Lung (tissue), 11 donors: ENCODE measurements at regions not wholly inside any gene's neighbourhood (a gene's known extent, or its start where the extent isn't known, plus 50 kb on each side); places are given as distances from the start of the nearest gene placed in this dataset.
A peak's percentile ranks its signal among the peaks of the same experiment; 100 is the strongest.

ENCODE experiments used
- ATAC-seq: fragments of 200-7000 bp; cut with Tn5 transposase; one replicate; pipeline ENCODE4 v1.9.1; 2020; ENCODE audit warnings: moderate number of reproducible peaks; ENCODE audit not compliant: insufficient read depth, low FRiP score
- DNase-seq, 3 donors: peaks; one replicate each; pipeline ENCODE4 v3.0.0-alpha.2; 2013 to 2017
- H3K27ac ChIP-seq, 2 donors: one replicate each; pipeline ENCODE4 v1.5.1; 2013; ENCODE audit warnings: mild to moderate bottlenecking in 2 of 2, moderate library complexity in 2 of 2, control low read depth in 1 of 2, inconsistent platforms in 1 of 2, low read depth in 1 of 2, low read length in 1 of 2
- H3K27me3 ChIP-seq, 3 donors: one replicate each; pipeline ENCODE4 v1.5.1; 2013; ENCODE audit warnings: low read length in 2 of 3; ENCODE audit not compliant: control insufficient read depth in 3 of 3, insufficient read depth in 3 of 3
- H3K36me3 ChIP-seq, 4 donors: one replicate each; pipeline ENCODE4 v1.5.1; 2013; ENCODE audit warnings: low read length in 4 of 4, mild to moderate bottlenecking in 1 of 4, moderate library complexity in 1 of 4; ENCODE audit not compliant: control insufficient read depth in 4 of 4, insufficient read depth in 4 of 4
- H3K4me1 ChIP-seq, 5 donors: one replicate each; pipeline ENCODE4 v1.5.1; 2013; ENCODE audit warnings: low read length in 5 of 5, mild to moderate bottlenecking in 2 of 5, moderate library complexity in 1 of 5; ENCODE audit not compliant: control insufficient read depth in 5 of 5, insufficient read depth in 5 of 5
- H3K4me3 ChIP-seq: one replicate; pipeline ENCODE4 v1.5.1; 2013; ENCODE audit warnings: mild to moderate bottlenecking, control low read depth, moderate library complexity
- H3K9ac ChIP-seq, 2 donors: one replicate each; pipeline ENCODE4 v1.5.1; 2013; ENCODE audit warnings: low read length in 2 of 2, control low read depth in 1 of 2; ENCODE audit not compliant: insufficient read depth in 1 of 2
- H3K9me3 ChIP-seq, 4 donors: one replicate each; pipeline ENCODE4 v1.5.1; 2013; ENCODE audit warnings: low read length in 3 of 4, mild to moderate bottlenecking in 1 of 4, moderate library complexity in 1 of 4; ENCODE audit not compliant: control insufficient read depth in 4 of 4, insufficient read depth in 3 of 4
- WGBS, 2 donors: extraction: QIAGEN DNeasy Blood & Tissue Kit; methylation state at CpG; one replicate each; pipeline ENCODE4 v1.1.7; 2013; 5-methylcytosine and 5-hydroxymethylcytosine counted together
- TF ChIP-seq, protein P1 (sequence below): IDR thresholded peaks from 2 replicates; pipeline ENCODE4 v1.5.1; 2012; ENCODE audit warnings: mild to moderate bottlenecking; ENCODE audit errors: control extremely low read depth, extremely low read depth
- donor health status: control.
- donor health status: control.
- donor health status: Bipolar disorder and iron deficiency.
- donor health status: healthy.
- donor health status: DM: yes; HTN: yes; CAD: no.

DNA sequence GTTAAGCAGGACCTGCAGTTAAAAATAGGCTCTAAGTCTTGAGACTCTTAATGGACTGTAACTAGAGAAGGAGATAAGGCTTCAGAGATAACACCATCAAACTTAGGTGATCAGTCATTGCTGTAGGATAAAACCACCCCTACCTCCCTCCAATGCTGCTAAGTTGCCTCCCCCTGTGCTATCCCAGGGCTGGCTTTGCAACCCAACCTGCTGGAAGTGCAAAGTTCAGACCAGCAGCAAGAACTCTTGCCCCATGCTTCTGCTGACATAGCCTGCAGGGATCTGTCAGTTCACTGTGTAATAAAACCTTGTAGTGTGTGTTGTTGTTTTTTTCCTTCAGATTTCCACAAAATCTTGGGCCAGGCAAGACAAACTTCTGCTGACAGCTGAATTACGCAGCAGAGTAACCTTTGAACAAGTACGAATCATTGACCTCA lies 57.4 kb upstream of the EPB41L3 start:
- TF ChIP-seq, protein P1, sequence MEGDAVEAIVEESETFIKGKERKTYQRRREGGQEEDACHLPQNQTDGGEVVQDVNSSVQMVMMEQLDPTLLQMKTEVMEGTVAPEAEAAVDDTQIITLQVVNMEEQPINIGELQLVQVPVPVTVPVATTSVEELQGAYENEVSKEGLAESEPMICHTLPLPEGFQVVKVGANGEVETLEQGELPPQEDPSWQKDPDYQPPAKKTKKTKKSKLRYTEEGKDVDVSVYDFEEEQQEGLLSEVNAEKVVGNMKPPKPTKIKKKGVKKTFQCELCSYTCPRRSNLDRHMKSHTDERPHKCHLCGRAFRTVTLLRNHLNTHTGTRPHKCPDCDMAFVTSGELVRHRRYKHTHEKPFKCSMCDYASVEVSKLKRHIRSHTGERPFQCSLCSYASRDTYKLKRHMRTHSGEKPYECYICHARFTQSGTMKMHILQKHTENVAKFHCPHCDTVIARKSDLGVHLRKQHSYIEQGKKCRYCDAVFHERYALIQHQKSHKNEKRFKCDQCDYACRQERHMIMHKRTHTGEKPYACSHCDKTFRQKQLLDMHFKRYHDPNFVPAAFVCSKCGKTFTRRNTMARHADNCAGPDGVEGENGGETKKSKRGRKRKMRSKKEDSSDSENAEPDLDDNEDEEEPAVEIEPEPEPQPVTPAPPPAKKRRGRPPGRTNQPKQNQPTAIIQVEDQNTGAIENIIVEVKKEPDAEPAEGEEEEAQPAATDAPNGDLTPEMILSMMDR: no peak
- H3K27ac ChIP-seq: no peak overlapping the region

DNA sequence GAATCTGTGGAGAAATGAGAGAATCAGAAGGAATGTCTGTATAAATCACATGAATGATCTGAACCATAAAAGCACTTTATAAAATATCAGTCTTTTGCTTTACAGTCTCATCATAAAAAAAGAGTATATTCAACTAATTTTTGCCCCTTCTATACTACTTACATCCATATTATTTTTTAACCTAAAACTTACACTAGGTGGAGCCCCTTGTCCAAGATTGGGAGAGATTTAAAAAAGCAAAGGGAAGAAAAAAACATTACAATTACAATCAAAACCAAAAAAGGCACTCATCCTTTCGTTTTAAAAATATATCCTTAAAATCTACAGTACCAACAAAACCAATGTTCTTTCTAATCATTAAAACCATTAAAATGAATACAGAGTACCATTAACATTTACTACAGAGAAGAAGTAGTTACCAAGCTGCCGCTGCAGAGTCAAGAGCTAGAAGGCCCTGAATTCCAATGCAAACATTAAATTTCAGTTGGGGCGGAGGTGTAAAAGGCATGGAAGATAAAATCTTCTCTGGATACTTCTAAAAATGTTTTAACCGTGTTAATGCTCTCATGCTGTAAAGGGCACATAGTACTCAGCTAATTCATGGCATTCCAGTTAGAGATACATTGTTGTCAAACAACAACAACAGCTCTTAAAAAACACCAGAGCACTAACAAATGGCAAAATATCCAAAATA lies 56.7 kb upstream of the EPB41L3 start:
- H3K27ac ChIP-seq: no peak overlapping the region
- TF ChIP-seq, protein P1: peak; percentile 3
- WGBS, 2 donors: 44 to 47% methylated on average over 4 of the region's 4 CpGs
- H3K27me3 ChIP-seq: peaks cover 0 to 3% (median 0%) of the 10 kb centered on the region in 3 donors
- peaks cover 0 to 2% (median 0%) of the 10 kb centered on the region in 4 donors for H3K9me3 ChIP-seq
- DNase-seq (peak in 2 of 3 donors; percentile 72 to 76), ATAC-seq (no peak)
- no peak overlapping the region for H3K9ac ChIP-seq
- no peak overlapping the region for H3K4me3 ChIP-seq
- H3K36me3 ChIP-seq: no peaks in the 10 kb centered on the region
- peaks cover 0 to 5% (median 0%) of the 10 kb centered on the region in 5 donors for H3K4me1 ChIP-seq

More for the DNA sequence above, 57.4 kb upstream of the EPB41L3 start:
- Histone ChIP-seq H3K9me3 (peaks cover 0 to 2% (median 0%) of the 10 kb centered on the region in 4 donors), H3K4me1 (peaks cover 0 to 5% (median 0%) of the 10 kb centered on the region in 5 donors), H3K36me3 (no peaks in the 10 kb centered on the region), H3K27me3 (peaks cover 0 to 3% (median 0%) of the 10 kb centered on the region in 3 donors), H3K9ac (no peak overlapping the region), H3K4me3 (no peak overlapping the region)
- WGBS, 2 donors: 76 to 82% methylated on average over 2 of the region's 2 CpGs
- no peak for DNase-seq
- ATAC-seq: peak; percentile 11

DNA sequence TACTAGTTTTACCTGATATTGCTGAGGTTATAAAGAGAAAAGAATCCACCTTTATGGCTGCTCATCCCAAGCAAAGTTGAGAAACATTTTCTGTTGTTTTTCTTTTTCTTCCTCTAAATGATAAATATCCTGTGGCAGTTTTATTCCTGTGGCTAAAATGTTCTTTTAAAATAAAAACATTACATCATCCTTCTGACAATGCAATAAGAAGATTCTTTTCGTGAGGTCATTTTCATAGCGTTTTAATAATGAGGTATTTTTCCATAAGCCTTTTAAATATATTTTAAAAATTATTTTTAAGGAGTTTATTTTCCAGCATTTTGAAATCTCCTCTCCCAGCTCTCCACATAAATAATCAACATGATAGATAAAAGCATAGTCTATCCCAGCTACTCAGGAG lies 52.8 kb upstream of the EPB41L3 start:
- Histone ChIP-seq H3K9ac (no peak overlapping the region), H3K9me3 (no peaks in the 10 kb centered on the region), H3K27ac (no peak overlapping the region), H3K36me3 (no peaks in the 10 kb centered on the region), H3K27me3 (no peaks in the 10 kb centered on the region), H3K4me1 (peaks cover 0 to 5% (median 0%) of the 10 kb centered on the region in 5 donors), H3K4me3 (no peak overlapping the region)
- DNase-seq (no peak), ATAC-seq (no peak)
- WGBS, 2 donors: 33 to 84% methylated on average over 2 of the region's 2 CpGs
- TF ChIP-seq, protein P1: no peak
